ENCODE measurements at regions not wholly inside any gene's neighbourhood (a gene's known extent, or its start where the extent isn't known, plus 50 kb on each side); places are given as distances from the start of the nearest gene placed in this dataset.

DNA sequence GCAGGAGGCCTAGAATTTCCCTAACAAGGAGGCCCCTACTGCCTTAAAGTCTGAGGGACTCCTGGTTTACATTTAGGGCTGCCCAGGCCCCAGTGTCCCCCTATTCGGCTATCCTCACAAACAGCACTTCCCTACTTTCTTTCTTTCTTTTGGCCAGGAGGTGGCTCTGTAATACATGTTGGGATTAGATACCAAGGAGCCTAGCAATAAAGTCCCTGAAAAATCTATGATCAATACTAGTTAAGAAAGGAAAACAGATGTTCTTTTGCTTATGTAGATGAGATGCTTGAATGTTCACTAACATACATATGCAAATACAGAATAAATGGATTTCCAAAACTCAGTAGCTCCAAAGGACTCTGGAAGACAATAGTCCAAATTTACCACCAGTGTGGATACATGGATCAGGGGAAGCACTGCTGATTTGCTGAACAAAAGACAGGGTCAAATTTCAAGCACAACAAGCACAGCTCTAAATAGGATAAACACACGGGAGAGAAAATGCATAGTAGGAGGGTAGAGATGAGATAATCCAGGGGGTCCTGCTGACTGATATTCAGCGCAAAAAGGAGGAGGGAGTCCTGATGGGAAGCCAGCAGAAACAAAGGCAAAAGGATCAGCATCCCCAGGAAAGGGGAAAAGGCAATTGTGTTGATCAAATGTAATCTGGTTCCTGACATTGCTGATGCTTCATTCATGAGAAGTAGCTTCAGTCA, 240.0 kb downstream of the NUF2 start:
- TF ChIP-seq EZH2phosphoT487 (IDR thresholded peaks at IDR 0.05; ENCODE audit: borderline replicate concordance, low read depth, low read length) (no peak), CTCF (conservative IDR thresholded peaks at IDR 0.05; ENCODE audit: low read length) (peak; percentile 65)
- ChIA-PET POLR2A (interaction anchor here (1.1 kb wide), 1 partner anchor 11 kb away, joined by 3 read pairs; no protein-coding TSS in a partner anchor), CTCF (ENCODE audit: unreplicated experiment) (no interaction called here)
- Histone ChIP-seq H3K79me2 (ENCODE audit: insufficient read depth, low read depth, low read length) (no peaks in the 10 kb centered on the region), H2AFZ (ENCODE audit: low read length) (no peak overlapping the region), H3K9me2 (ENCODE audit: insufficient read depth, low read length) (no peaks in the 10 kb centered on the region; the same call in 1 of the 2 replicates), H3K36me3 (ENCODE audit: insufficient read depth, low read length) (no peaks in the 10 kb centered on the region), H3K4me3 (ENCODE audit: low read depth, low read length, poor library complexity, severe bottlenecking) (no peak overlapping the region), H3K27ac (ENCODE audit: low read depth, low read length, poor library complexity, severe bottlenecking) (no peak overlapping the region), H4K20me1 (ENCODE audit: insufficient read depth, low read length) (no peaks in the 10 kb centered on the region), H3K9me3 (ENCODE audit: low read length) (no peaks in the 10 kb centered on the region), H3K4me1 (ENCODE audit: insufficient read depth, low read length, poor library complexity, severe bottlenecking) (no peaks in the 10 kb centered on the region), H3K4me2 (ENCODE audit: low read length) (no peak overlapping the region)
- intact Hi-C loops (cut with micrococcal nuclease; ENCODE audit: unreplicated experiment): loop anchor here (5.0 to 10.0 kb wide), 2 partner anchors 136 to 183 kb away; no protein-coding TSS in a partner anchor
- DNase-seq (ENCODE audit: low spot score): peak; percentile 2
- no TSS peak for BruUV-seq (replicated peaks)

GRCh38 chr1:163562355-163562754, 240.6 kb downstream of the NUF2 start:
- ChIA-PET CTCF (ENCODE audit: unreplicated experiment) (no interaction called here), POLR2A (interaction anchor here (1.1 kb wide), 1 partner anchor 10 kb away, joined by 3 read pairs; no protein-coding TSS in a partner anchor)
- Histone ChIP-seq H3K36me3 (ENCODE audit: insufficient read depth, low read length) (no peaks in the 10 kb centered on the region), H3K79me2 (ENCODE audit: insufficient read depth, low read depth, low read length) (no peaks in the 10 kb centered on the region), H3K4me1 (ENCODE audit: insufficient read depth, low read length, poor library complexity, severe bottlenecking) (no peaks in the 10 kb centered on the region), H3K4me2 (ENCODE audit: low read length) (no peak overlapping the region), H3K9me2 (ENCODE audit: insufficient read depth, low read length) (no peaks in the 10 kb centered on the region; the same call in 1 of the 2 replicates), H3K9me3 (ENCODE audit: low read length) (no peaks in the 10 kb centered on the region), H3K4me3 (ENCODE audit: low read depth, low read length, poor library complexity, severe bottlenecking) (no peak overlapping the region), H4K20me1 (ENCODE audit: insufficient read depth, low read length) (no peaks in the 10 kb centered on the region), H2AFZ (ENCODE audit: low read length) (no peak overlapping the region), H3K27ac (ENCODE audit: low read depth, low read length, poor library complexity, severe bottlenecking) (no peak overlapping the region)
- BruUV-seq (replicated peaks): no TSS peak
- TF ChIP-seq CTCF (conservative IDR thresholded peaks at IDR 0.05; ENCODE audit: low read length) (no peak), EZH2phosphoT487 (IDR thresholded peaks at IDR 0.05; ENCODE audit: borderline replicate concordance, low read depth, low read length) (no peak)
- DNase-seq (ENCODE audit: low spot score): no peak
- intact Hi-C loops (cut with micrococcal nuclease; ENCODE audit: unreplicated experiment): loop anchor here (5.0 to 10.0 kb wide), 2 partner anchors 135 to 182 kb away; no protein-coding TSS in a partner anchor

- intact Hi-C loops (cut with micrococcal nuclease; ENCODE audit: unreplicated experiment): loop anchor here (10.0 kb wide), 1 partner anchor 180 kb away; no protein-coding TSS in a partner anchor
- ChIA-PET CTCF (ENCODE audit: unreplicated experiment) (no interaction called here), POLR2A (interaction anchor here (1.2 kb wide), 1 partner anchor 36 kb away, joined by 3 read pairs; no protein-coding TSS in a partner anchor)
- H3K9me2 ChIP-seq (ENCODE audit: insufficient read depth, low read length): no peaks in the 10 kb centered on the region; the same call in 1 of the 2 replicates
- no peaks in the 10 kb centered on the region for H4K20me1 ChIP-seq (ENCODE audit: insufficient read depth, low read length)
- TF ChIP-seq CTCF (conservative IDR thresholded peaks at IDR 0.05; ENCODE audit: low read length): no peak
- TF ChIP-seq EZH2phosphoT487 (IDR thresholded peaks at IDR 0.05; ENCODE audit: borderline replicate concordance, low read depth, low read length): no peak
- H3K4me1 ChIP-seq (ENCODE audit: insufficient read depth, low read length, poor library complexity, severe bottlenecking): no peaks in the 10 kb centered on the region
- H3K9me3 ChIP-seq (ENCODE audit: low read length): no peaks in the 10 kb centered on the region
- DNase-seq (ENCODE audit: low spot score): no peak
- H3K36me3 ChIP-seq (ENCODE audit: insufficient read depth, low read length): no peaks in the 10 kb centered on the region
- no peak overlapping the region for H3K27ac ChIP-seq (ENCODE audit: low read depth, low read length, poor library complexity, severe bottlenecking)
- H3K4me3 ChIP-seq (ENCODE audit: low read depth, low read length, poor library complexity, severe bottlenecking): no peak overlapping the region
- H3K4me2 ChIP-seq (ENCODE audit: low read length): 0 out of 2 replicates have a peak overlapping the region, but pooled peaks have one; percentile 13
- H2AFZ ChIP-seq (ENCODE audit: low read length): 0 out of 2 replicates have a peak overlapping the region, but pooled peaks have one; percentile 8
- H3K79me2 ChIP-seq (ENCODE audit: insufficient read depth, low read depth, low read length): no peaks in the 10 kb centered on the region
- no TSS peak for BruUV-seq (replicated peaks)
Measured at GRCh38 chr1:163565166-163565565, 243.4 kb downstream of the NUF2 start.
